GM18511 (cell line): ENCODE measurements at regions not wholly inside any gene's neighbourhood (a gene's known extent, or its start where the extent isn't known, plus 50 kb on each side); places are given as distances from the start of the nearest gene placed in this dataset.

Experiments
- ATAC-seq: cut with Tn5 transposase; IDR thresholded peaks from one replicate; pipeline ENCODE4 v1.9.1; 2021; ENCODE audit warnings: mild to moderate bottlenecking, moderate library complexity; ENCODE audit not compliant: unreplicated experiment

DNA sequence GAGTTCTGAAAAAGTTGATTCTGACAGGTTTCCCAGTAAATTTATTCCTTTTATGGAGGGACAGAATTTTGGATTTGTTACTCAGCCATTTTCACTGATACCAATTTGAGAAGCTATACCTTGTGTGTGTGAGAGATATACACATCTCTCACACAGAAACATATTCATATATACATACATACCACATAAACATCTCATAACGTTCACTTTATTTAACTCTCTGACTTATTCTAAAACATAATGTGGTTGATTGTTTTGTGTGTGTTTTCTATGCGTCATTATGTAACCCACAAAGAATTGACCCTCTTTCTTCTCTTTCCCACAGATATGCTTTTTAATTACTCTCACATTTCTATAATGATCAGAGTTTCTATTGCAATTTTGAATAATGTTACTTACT, 570.8 kb upstream of the TLE4 start:
- no peak for ATAC-seq

DNA sequence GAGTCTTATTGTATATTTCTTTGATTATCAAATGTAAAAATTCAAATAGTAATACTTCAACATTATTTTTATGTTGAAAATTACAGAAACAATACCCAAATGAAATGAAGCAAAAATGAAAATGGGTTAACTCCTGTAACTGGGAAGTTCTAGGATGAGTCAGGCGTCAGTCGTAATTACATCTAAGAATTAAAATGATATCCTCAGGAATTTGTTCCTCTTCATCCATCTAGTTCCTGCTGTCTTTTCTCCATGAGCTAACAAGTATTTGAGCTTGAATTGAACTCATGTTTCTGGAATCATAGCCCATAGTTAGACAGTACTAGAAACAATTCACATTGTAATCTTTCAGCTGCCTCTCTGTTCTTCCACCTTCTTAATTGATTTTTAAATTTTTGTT, 568.3 kb upstream of the TLE4 start:
- no peak for ATAC-seq

DNA sequence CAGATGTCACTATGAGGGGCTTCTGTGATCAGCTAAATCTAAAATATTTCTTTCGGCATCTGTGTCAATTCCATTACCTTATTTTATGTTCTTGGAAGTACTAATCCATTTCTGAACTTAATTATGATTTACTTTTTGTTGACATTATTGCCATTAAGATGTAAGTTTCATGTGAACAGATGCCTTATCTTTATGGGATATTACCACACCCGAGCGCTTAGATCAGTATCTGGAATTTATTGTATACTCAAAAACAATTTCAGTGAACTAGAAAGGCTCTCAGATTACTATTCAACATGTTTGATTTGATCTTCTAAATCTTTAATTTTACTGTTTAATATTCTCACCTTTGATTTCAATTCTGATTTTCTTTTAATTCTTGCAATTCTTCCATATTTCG, 567.7 kb upstream of the TLE4 start:
- ATAC-seq: no peak

DNA sequence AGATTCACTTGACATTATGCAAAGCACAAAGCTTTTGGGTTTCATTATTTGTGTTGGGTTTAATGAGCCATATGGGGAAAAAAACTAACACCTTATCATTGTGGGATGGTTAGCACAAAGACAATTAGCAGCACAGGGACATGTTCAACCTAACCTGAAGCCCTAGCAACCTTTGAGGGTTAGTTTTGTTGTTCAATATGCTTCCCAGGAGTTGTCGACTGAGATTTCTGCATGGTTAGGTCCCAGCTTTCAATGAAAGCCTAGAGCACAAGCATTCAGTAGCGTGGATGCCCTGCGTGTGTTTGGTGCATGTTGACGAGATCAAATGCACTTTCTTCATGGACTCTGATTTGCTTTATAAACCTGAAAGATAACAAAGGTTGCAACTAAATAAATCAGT, 565.2 kb upstream of the TLE4 start:
- no peak for ATAC-seq

DNA sequence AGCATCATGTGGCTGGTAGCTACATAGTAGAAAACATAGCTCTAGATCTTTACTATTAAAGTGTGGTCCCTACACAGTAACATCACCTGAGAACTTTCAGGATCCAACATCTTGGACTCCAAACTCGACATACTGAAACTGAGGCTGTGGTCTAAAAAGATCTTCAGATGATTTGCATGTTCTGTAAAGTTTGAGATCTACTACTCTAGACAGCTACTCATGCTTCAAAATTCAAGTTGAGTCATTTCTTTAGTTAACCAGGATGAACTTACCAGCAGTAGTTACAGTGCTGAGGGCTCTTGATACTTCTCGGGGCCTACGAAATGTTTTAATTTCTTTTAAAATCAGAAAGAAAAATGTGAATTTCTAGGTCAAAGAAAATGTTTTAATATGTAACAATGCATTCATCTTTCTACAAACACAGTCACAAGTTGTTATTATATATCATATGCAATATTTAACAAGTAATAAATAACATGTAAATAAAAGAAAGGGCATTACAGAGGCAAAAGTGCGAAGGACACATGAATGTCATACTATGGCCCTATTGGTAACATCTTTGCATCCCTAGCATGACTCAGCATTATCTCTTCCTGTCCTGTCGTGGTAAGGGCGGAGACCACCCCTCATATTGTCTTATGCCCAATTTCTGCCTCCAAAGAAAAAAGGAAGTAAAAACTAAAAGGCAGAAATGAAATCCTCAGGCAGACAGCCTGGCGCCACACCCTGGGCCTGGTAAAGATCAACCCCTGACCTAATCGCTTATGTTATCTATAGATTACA, 563.9 kb upstream of the TLE4 start:
- ATAC-seq: peak; percentile 90

DNA sequence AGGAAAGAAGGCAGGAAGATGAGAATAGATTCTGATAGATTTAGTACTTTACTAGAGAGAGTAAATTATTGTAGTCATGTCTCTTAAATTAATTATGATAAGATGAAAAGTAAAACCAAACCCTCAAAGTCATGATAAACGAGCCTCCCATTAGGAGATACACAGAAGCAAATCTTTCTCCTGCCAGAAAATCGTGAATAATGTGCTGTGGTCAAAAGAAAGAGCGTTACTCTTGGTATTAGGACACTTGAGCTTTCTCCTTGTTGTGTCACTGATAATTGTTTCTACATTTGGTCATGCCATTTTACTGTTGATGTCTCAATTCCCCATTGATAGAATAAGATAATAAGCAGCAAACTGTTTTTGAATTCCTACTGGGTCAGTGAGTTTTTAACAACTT, 562.8 kb upstream of the TLE4 start:
- ATAC-seq: no peak

DNA sequence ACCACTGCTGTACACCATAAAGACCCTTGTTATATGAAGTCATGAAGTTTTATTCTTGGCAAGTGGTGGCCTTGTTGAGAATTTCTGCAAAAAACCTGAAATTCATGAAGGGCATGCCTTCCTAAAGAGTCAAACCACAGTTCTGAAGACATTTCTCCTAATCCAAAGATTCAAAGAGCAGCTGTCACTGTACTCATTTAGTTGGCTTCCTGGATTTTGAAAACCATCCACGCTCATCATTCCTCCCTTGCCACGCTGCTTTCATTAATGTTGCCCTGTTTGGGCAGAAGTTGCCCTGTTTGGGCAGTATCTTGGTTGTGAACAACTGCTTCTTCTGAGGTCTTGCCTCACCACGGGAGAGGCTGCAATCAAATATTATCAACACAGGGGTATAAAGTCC, 560.3 kb upstream of the TLE4 start:
- ATAC-seq: no peak

DNA sequence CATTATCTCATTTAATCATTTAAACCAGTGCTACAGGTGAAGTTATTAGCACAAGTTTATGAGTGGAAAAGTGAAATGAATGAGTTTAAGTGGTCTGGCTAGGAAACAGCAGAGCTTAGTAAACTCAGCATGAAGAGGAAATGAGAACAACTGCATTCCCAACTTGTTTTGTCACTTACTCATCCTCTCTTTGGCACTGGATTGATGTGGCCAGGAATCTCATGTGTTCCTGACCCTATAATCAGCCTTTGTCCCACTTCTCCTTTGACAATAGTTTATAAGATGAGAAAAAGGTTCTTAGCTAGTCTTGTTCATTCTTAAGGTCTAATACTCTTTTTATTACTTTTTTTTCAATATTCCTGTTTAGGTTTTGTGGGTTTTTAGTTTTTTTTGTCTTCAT, 559.2 kb upstream of the TLE4 start:
- ATAC-seq: no peak

DNA sequence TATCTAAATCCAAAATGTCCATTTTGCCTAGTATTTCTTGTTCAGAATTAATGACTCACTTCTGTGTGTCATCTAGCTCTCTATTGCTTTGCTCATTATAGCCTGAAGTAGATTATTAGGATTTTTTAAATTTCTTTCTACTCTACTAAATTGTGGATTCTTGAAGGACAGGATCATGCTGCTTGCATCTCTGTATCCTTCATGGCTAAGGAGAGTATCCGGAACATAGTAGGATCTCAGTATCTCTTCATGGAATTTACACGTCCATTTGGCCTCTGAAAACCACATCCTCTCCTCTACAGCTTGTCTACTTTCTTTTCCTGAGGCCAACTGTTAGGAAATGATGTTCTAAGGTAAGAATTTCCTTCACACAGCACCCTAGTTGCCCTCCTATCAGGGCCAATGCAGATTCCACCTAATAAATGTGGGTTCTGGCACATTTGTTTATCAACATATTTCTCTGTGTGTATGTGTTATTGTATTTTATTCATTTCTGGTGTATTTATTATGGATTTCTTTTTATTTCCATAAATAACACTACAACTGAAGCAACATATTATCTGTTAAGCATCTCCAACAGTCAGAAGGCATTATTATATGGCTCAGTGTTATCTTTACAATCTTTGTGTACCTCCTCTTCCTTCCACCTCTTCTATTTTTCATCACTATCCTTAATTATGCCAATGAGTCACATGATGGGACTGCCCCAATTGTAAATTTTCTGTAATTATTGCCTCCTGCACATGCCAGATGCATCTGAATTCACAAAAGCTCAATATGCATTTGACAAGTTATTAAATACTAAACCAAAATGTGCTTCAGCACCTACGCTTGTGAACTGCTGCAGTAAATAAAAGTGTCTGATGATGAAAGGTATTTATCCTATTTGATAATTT, 557.8 kb upstream of the TLE4 start:
- no peak for ATAC-seq

DNA sequence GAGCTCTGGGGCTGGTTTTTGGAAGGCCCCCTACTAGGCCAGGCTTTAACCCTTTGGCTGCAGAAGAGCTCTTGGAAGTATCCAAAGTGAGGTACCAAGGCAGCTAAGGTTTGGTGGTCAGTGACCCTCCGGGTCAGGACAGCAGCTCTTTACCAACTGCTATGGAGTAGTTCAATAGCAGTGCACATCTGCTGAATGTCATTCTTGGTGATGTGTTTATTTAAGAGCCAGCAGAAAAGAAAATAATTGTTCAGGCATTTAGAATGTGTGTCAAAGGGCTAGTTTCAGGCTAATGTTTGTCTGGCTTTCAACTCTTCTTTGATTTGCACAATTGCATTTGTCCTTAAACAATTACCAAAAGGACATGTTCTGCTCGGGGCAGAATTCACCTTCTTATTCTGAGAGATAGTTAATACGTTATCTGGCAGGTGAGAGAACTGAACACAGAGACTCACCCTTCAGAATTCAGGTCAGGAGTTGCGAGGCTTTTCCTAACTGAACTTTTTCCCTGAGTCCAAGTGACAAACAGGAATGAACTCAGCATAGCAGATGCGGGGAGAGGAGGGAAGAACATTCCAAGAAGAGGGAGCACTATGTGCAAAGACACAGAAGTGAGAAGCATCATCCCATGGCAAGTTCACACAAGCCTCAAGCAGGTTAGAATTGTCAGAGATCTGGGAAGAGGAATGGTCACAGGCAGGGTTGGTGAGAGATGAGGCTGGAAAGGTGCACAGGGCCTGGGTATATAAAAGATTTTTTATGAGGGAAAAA, 556.7 kb upstream of the TLE4 start:
- no peak for ATAC-seq

DNA sequence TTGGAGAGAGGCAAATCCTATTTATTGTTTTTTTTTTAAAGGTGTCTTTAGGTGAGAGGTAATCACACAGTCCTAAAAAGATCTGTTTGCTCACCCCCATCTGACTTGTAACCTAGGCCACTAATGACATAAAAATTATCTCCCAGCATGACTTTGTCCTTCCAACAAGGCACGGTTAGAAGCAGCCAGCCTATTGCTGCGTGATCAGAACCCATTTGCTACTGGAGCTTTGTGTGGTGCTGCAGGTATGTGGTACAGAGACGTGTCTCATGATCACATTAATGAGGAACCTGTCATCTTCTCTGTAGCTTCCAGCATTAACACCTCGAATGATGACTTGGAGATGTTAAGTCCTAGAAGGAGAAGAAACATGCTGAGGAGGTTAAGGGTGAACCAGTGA, 555.8 kb upstream of the TLE4 start:
- ATAC-seq: no peak

DNA sequence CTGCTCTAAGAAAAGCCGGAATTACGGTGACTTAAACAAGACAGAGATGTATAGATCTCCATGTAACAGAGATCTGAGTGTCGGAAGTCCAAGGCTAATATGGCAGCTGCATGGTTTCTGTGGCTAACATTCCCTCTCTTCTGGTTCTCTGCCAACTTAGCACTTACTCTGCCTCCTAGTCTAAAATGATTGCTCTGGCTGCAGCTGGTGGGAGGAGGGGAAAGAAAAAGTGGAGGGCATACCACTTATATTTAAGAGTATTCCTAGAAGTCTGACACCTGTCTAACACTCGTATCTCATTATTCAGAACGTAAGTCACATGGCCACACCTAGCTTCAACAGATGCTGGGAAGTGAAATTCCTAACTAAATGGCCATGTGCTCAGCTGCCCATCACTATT, 551.5 kb upstream of the TLE4 start:
- no peak for ATAC-seq

DNA sequence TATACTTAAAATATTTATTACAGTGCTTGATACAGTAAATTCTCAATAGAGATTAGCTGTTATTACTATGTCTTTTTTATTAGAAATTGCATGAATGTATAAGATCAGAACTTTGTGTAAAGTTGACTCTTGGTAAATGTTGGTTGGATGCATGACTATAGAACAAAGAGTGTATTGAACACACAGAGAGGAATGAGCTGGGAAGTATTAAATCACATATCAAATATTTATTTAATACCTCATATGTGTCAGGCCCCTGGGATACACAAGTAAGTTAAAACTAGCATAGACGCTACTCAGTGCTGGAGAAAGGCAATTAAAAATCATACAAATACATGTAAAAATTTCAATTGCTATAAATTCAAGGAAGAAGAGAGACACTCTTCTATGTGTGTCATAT, 550.7 kb upstream of the TLE4 start:
- no peak for ATAC-seq

DNA sequence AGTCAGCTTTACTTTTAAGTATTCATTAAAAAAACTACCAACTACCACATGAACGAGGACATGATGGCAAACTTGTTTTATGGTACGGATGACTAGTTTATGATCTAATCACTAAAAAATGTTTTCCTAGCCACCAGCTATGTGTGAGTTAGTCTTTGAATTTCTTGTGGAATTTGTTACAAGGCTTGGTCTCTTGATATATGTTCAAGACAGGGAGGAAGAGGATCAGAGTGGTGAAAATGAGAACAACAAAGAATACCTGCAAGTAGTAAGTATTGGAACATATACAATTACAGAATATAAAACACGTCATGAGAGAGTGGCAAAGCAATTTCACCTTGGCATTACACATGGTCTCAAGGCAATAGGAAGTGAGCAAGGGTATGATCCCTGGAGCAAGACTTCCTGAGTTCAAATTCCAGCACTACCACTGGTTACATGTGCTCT, 548.6 kb upstream of the TLE4 start:
- no peak for ATAC-seq

DNA sequence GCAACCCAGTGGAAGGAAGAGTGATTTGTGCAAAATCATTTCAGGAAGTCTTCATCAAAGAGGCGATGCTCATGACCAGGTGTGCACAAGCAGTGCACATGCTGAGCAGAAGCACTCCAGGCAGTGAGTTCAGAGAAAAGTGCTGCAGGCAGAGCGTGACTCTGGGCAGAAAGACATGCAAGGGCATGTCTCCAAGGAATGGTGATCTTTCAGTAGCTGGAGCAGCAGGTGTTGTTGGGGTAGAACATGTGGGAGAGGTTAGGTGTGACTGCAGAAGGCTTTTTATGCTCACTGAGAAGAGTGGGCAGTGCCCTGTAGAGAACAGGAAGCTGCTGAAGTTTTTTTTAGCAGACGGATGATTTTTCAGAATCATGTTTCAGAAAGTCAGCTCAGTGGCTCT, 545.4 kb upstream of the TLE4 start:
- ATAC-seq: peak; percentile 83

DNA sequence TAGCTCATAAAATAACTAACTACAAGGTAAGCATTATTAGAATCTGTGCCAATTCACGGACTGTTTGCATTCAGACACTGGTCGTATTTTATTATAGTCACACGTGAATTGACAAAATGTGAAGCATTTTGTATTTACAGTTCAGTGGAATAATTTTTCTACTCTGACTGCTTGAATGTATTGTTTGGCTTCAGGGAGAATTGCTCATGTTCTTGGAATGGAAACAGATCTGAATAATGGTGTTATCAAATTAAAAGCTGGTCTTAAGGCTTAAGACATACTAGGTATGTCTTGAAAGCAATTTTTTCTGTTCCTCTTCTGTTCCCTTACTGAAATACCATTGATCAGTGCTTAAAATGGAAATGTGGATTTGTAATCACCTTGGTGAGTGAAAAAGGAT, 543.7 kb upstream of the TLE4 start:
- ATAC-seq: no peak

DNA sequence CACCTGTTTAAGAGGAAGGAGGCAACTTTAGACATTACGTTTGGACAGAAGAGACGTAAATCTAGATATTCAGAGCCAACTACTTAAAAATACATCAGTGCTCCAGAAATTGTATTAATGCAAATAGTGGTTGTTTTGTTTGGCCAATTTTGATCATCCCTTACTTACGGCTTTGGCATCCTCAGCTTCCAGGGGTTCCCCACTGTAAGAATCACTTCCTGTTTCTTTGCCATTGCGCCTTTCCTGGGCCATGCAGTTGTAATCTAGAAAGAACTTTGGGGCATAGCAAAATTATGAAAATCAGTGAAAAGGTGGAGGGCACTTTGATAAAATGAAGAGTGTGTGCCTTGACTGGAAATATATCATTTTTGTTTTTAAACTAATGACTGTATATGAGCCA, 537.2 kb upstream of the TLE4 start:
- ATAC-seq: peak; percentile 54

DNA sequence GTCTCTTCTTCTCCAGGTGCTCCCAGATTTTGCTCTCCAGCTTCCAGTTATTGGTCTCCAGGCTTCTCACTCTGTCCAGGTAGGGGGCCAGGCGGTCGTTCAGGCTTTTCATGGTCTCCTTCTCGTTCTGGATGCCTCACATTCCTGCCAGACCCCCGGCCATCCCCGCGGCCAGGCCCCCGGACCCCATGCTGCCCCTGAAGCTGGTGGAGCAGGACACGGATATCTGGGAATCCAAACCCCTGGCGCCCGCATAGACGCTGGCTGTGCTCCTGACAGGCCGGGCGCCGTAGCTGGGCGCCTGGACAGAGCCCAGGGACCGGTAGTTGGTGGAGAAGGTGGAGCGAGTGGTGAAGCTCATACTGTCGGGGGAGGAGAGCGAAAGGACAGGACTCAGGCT, 534.4 kb upstream of the TLE4 start:
- ATAC-seq: no peak

DNA sequence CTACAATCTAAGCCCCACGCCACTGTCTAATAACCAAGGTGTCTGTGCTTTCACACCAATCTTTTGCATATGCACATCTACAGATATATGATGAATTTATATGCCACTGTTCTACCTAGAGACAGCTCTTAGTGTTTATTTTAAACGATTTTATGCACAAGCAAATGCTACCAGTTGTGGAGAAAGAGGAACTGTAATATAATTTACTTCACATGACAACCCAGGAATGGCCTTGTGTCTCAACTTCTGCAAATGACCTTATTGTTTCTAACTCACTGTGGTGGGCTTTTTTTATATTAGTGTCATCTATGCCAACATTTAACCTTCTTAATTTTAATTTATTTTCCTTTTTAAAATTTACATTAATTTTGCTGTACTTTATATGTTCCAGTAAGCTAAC, 531.1 kb upstream of the TLE4 start:
- ATAC-seq: no peak

DNA sequence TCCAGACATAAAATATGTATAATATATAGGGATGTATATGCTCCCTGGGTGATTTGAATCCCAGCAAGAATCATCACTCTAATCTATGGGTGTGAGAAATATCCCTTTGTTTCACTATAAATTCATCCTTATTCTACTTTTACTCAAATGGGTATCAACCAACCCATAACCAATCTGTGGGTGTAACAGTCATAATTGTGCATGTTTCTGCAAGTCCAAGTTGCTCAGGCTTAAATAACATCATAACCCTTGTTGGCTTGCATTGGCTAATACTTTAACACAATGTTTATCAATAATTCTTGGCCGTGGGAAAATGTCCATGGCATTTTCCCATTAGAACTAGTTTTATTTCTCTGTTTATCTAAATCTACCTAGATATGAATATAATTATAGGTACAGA, 530.5 kb upstream of the TLE4 start:
- no peak for ATAC-seq

DNA sequence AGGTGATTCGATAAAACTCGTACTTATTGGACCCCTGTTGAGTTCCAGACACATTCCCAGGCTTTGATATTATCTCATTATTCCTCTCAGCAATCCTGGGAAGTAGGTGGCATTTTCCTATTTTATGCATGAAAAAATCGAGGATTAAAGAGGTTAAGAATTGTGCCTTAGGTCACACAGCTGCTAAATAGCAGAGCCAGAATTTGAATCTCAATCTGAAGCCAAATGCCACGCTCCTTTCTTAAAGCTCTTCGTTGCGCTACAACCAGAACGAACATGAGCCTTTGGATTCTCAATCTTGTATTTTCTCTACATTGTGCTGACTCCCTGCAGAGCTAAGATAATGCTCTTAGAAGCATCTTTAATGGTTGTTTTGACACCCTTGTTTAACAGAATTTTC, 527.8 kb upstream of the TLE4 start:
- no peak for ATAC-seq

DNA sequence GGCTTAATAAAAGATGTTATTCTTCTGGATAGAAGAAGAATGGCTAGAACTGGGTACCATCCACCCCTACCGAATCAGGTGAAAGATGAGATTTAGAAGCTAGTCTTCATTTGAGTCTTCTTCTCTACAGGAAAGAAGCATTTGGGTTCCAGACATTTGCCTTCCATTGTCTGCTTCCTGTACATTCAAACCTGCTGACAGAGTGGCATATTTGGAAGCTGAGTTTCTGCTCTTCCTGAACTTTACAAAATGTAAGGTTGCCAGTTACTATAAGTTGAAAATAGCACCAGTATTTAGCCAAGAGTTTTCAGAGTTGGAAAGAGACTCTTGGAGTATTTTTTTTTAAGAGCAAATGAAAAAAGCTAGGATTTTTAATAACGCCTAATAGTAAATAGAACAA, 525.4 kb upstream of the TLE4 start:
- no peak for ATAC-seq
